ENCODE measurements at regions not wholly inside any gene's neighbourhood (a gene's known extent, or its start where the extent isn't known, plus 50 kb on each side); places are given as distances from the start of the nearest gene placed in this dataset.

GRCh38 chr4:122541996-122542395 is 78.9 kb downstream of the IL21 start:
- intact Hi-C loops (cut with micrococcal nuclease; ENCODE audit: unreplicated experiment) = no loop called here
- Histone ChIP-seq H3K9me2 (ENCODE audit: insufficient read depth) (no peaks in the 10 kb centered on the region), H2AFZ (no peak overlapping the region; the same call in 1 of the 2 replicates), H3K9me3 (ENCODE audit: insufficient read depth, low read depth) (no peaks in the 10 kb centered on the region; the same call in none of the 2 replicates), H3K79me2 (ENCODE audit: low read depth) (no peaks in the 10 kb centered on the region), H4K20me1 (ENCODE audit: insufficient read depth) (no peaks in the 10 kb centered on the region), H3K27me3 (ENCODE audit: insufficient read depth, low read depth) (no peaks in the 10 kb centered on the region), H3K36me3 (ENCODE audit: low read depth) (no peaks in the 10 kb centered on the region), H3K4me2 (peak overlapping the region; percentile 17; the same call in 1 of the 2 replicates), H3F3A (ENCODE audit: insufficient read depth, low read depth) (0 out of 2 replicates have a peak, but pooled peaks cover 5% of the 10 kb centered on the region), H3K4me1 (replicated peaks; ENCODE audit: insufficient read depth) (peaks cover 19% of the 10 kb centered on the region), H3K4me3 (no peak overlapping the region), H3K27ac (no peak overlapping the region)
- DNase-seq = no peak
- ChIA-PET POLR2A (ENCODE audit: unreplicated experiment) (no interaction called here), CTCF (no interaction called here)
- TF ChIP-seq CTCF (conservative IDR thresholded peaks at IDR 0.05) = no peak
- TF ChIP-seq EZH2 (IDR thresholded peaks at IDR 0.05; ENCODE audit: low read depth) = no peak
- BruUV-seq (replicated peaks) = no TSS peak

GRCh38 chr4:122540838-122541237 is 80.0 kb downstream of the IL21 start:
- H3K36me3 ChIP-seq (ENCODE audit: low read depth) = no peaks in the 10 kb centered on the region
- no peaks in the 10 kb centered on the region for H3K9me2 ChIP-seq (ENCODE audit: insufficient read depth)
- no peaks in the 10 kb centered on the region for H3K27me3 ChIP-seq (ENCODE audit: insufficient read depth, low read depth)
- no peaks in the 10 kb centered on the region for H4K20me1 ChIP-seq (ENCODE audit: insufficient read depth)
- POLR2A ChIA-PET (ENCODE audit: unreplicated experiment) = no interaction called here
- H3K9me3 ChIP-seq (ENCODE audit: insufficient read depth, low read depth) = no peaks in the 10 kb centered on the region; the same call in none of the 2 replicates
- H3K4me2 ChIP-seq = no peak overlapping the region
- peaks cover 19% of the 10 kb centered on the region for H3K4me1 ChIP-seq (replicated peaks; ENCODE audit: insufficient read depth)
- H2AFZ ChIP-seq = no peak overlapping the region; the same call in 1 of the 2 replicates
- no peak overlapping the region for H3K4me3 ChIP-seq
- H3F3A ChIP-seq (ENCODE audit: insufficient read depth, low read depth) = 0 out of 2 replicates have a peak, but pooled peaks cover 5% of the 10 kb centered on the region
- intact Hi-C loops (cut with micrococcal nuclease; ENCODE audit: unreplicated experiment) = no loop called here
- no peak overlapping the region for H3K27ac ChIP-seq
- no TSS peak for BruUV-seq (replicated peaks)
- CTCF ChIA-PET = no interaction called here
- TF ChIP-seq EZH2 (IDR thresholded peaks at IDR 0.05; ENCODE audit: low read depth) = no peak
- TF ChIP-seq CTCF (conservative IDR thresholded peaks at IDR 0.05) = no peak
- no peaks in the 10 kb centered on the region for H3K79me2 ChIP-seq (ENCODE audit: low read depth)
- no peak for DNase-seq

GRCh38 chr4:122539861-122540465 is 80.9 kb downstream of the IL21 start:
- CTCF ChIA-PET = no interaction called here
- BruUV-seq (replicated peaks) = no TSS peak
- Histone ChIP-seq H3K27me3 (ENCODE audit: insufficient read depth, low read depth) (no peaks in the 10 kb centered on the region), H3K9me3 (ENCODE audit: insufficient read depth, low read depth) (no peaks in the 10 kb centered on the region; the same call in none of the 2 replicates), H3K36me3 (ENCODE audit: low read depth) (no peaks in the 10 kb centered on the region), H3F3A (ENCODE audit: insufficient read depth, low read depth) (0 out of 2 replicates have a peak, but pooled peaks cover 5% of the 10 kb centered on the region), H3K27ac (peak overlapping the region; percentile 23), H2AFZ (no peak overlapping the region), H3K9me2 (ENCODE audit: insufficient read depth) (no peaks in the 10 kb centered on the region), H3K4me3 (no peak overlapping the region), H4K20me1 (ENCODE audit: insufficient read depth) (no peaks in the 10 kb centered on the region), H3K79me2 (ENCODE audit: low read depth) (no peaks in the 10 kb centered on the region), H3K4me2 (peak overlapping the region; percentile 12), H3K4me1 (replicated peaks; ENCODE audit: insufficient read depth) (peaks cover 19% of the 10 kb centered on the region)
- POLR2A ChIA-PET (ENCODE audit: unreplicated experiment) = no interaction called here
- no peak for DNase-seq
- TF ChIP-seq EZH2 (IDR thresholded peaks at IDR 0.05; ENCODE audit: low read depth) = no peak
- no peak for TF ChIP-seq CTCF (conservative IDR thresholded peaks at IDR 0.05)
- intact Hi-C loops (cut with micrococcal nuclease; ENCODE audit: unreplicated experiment) = no loop called here

Data from PC-9 (cell line).